Activated CD8-positive, alpha-beta memory T cell treated with anti-CD3 and anti-CD28 coated beads, Interleukin-2, amount 50 U/mL, for 4 hours (primary cell): ENCODE measurements at regions not wholly inside any gene's neighbourhood (a gene's known extent, or its start where the extent isn't known, plus 50 kb on each side); places are given as distances from the start of the nearest gene placed in this dataset.
"Not testable (repeated sequence)": the region's sequence is repeated elsewhere in the genome, so short reads cannot be mapped to it uniquely, and the experiment has no call there.

Source experiments
- DNase-seq: peaks from one replicate; pipeline ENCODE4 v3.0.0-alpha.2; 2020

GRCh38 chr11:90717522-90717921, 494.7 kb upstream of the CHORDC1 start:
- no peak for DNase-seq

- DNase-seq, result no peak
Measured at GRCh38 chr11:90705661-90706060, 482.8 kb upstream of the CHORDC1 start.

- DNase-seq, result no peak
Measured at GRCh38 chr11:90704510-90704909, 481.7 kb upstream of the CHORDC1 start.

- no peak for DNase-seq
Measured at GRCh38 chr11:90701716-90702115, 478.9 kb upstream of the CHORDC1 start.

GRCh38 chr11:90700789-90701439, 478.1 kb upstream of the CHORDC1 start:
- no peak for DNase-seq

- DNase-seq, result no peak
Measured at GRCh38 chr11:90699791-90700400, 477.0 kb upstream of the CHORDC1 start.

GRCh38 chr11:90698238-90698637, 475.4 kb upstream of the CHORDC1 start:
- no peak for DNase-seq

GRCh38 chr11:90675496-90675895, 452.6 kb upstream of the CHORDC1 start:
- not testable (repeated sequence) for DNase-seq

- DNase-seq, result no peak
Measured at GRCh38 chr11:90669094-90669493, 446.2 kb upstream of the CHORDC1 start.

GRCh38 chr11:90668502-90668901, 445.7 kb upstream of the CHORDC1 start:
- no peak for DNase-seq

GRCh38 chr11:90661233-90661632, 438.4 kb upstream of the CHORDC1 start:
- DNase-seq, result no peak

- DNase-seq, result no peak
Measured at GRCh38 chr11:90656171-90656570, 433.3 kb upstream of the CHORDC1 start.

GRCh38 chr11:90650153-90650552, 427.3 kb upstream of the CHORDC1 start:
- DNase-seq, result no peak

GRCh38 chr11:90646706-90647105, 423.9 kb upstream of the CHORDC1 start:
- DNase-seq, result no peak

GRCh38 chr11:90646266-90646665, 423.4 kb upstream of the CHORDC1 start:
- no peak for DNase-seq

GRCh38 chr11:90639461-90639993, 416.7 kb upstream of the CHORDC1 start:
- no peak for DNase-seq

- DNase-seq, result no peak
Measured at GRCh38 chr11:90635886-90636285, 413.0 kb upstream of the CHORDC1 start.

- no peak for DNase-seq
Measured at GRCh38 chr11:90635151-90635550, 412.3 kb upstream of the CHORDC1 start.

GRCh38 chr11:90630176-90630575, 407.3 kb upstream of the CHORDC1 start:
- DNase-seq, result no peak

- no peak for DNase-seq
Measured at GRCh38 chr11:90629229-90629806, 406.5 kb upstream of the CHORDC1 start.

- no peak for DNase-seq
Measured at GRCh38 chr11:90614318-90614717, 391.5 kb upstream of the CHORDC1 start.

GRCh38 chr11:90613037-90613436, 390.2 kb upstream of the CHORDC1 start:
- DNase-seq, result not testable (repeated sequence)

GRCh38 chr11:90606721-90607120, 383.9 kb upstream of the CHORDC1 start:
- no peak for DNase-seq

GRCh38 chr11:90601261-90601660, 378.4 kb upstream of the CHORDC1 start:
- DNase-seq, result no peak
